ENCODE measurements at regions not wholly inside any gene's neighbourhood (a gene's known extent, or its start where the extent isn't known, plus 50 kb on each side); places are given as distances from the start of the nearest gene placed in this dataset.

- ATAC-seq (ENCODE audit: low read depth) = no peak
- WGBS (ENCODE audit: insufficient coverage) = 53% methylated on average over 2 of the region's 7 CpGs
- Histone ChIP-seq H3K27me3 (replicated peaks in 1 of 4; ENCODE audit: control extremely low read depth in 1 of 4, control insufficient read depth in 3 of 4, insufficient read depth in 4 of 4, low read length in 3 of 4) (no peaks in the 10 kb centered on the region), H4K20me1 (ENCODE audit: control insufficient read depth, insufficient read depth, low read length, poor library complexity, severe bottlenecking) (no peaks in the 10 kb centered on the region), H3K79me2 (ENCODE audit: control insufficient read depth, insufficient read depth, low read length) (no peaks in the 10 kb centered on the region), H3K4me1 (ENCODE audit: control insufficient read depth in 2 of 2, insufficient read depth in 2 of 2, low read length in 2 of 2) (peaks cover 12% of the 10 kb centered on the region in 2 donors), H2AFZ (ENCODE audit: insufficient read depth, low read depth, low read length, poor library complexity, severe bottlenecking) (no peak overlapping the region), H3K4me3 (ENCODE audit: control extremely low read depth in 1 of 5, extremely low read depth in 1 of 5, insufficient read depth in 1 of 5, low read depth in 2 of 5, low read length in 4 of 5) (no peak overlapping the region), H3K9me3 (ENCODE audit: control extremely low read depth in 1 of 3, control insufficient read depth in 2 of 3, insufficient read depth in 1 of 3, low read length in 2 of 3) (no peaks in the 10 kb centered on the region), H3K4me2 (replicated peaks; ENCODE audit: low read depth, low read length, poor library complexity, severe bottlenecking) (no peak overlapping the region), H3K27ac (ENCODE audit: low read length in 2 of 2) (no peak overlapping the region), H3K36me3 (replicated peaks in 1 of 2; ENCODE audit: control extremely low read depth in 1 of 2, control insufficient read depth in 1 of 2, extremely low read depth in 1 of 2, insufficient read depth in 2 of 2, low read length in 1 of 2) (no peaks in the 10 kb centered on the region), H3K9ac (ENCODE audit: low read length) (no peak overlapping the region)
- CTCF ChIA-PET = interaction anchor here (0.9 to 1.3 kb wide), 2 partner anchors 12 to 13 kb away, joined by 3 read pairs; no protein-coding TSS in a partner anchor
- no peak for DNase-seq
- POLR2A ChIA-PET = no interaction called here
- Mint-ChIP-seq H3K27me3 (peaks cover 5% of the 10 kb centered on the region), H3K9me3 (ENCODE audit: insufficient read depth) (no peaks in the 10 kb centered on the region), H3K27ac (no peak overlapping the region), H3K4me1 (peaks cover 18% of the 10 kb centered on the region), H3K4me3 (no peak overlapping the region)
- intact Hi-C loops (cut with micrococcal nuclease) = no loop called here
- TF ChIP-seq CTCF (IDR thresholded peaks at IDR 0.05) (no peak), EZH2 (IDR thresholded peaks at IDR 0.05; ENCODE audit: borderline replicate concordance, insufficient read depth, low read depth, low read length, poor library complexity, severe bottlenecking) (no peak)
These were observed 61.1 kb upstream of the RPL34 start for GRCh38 chr4:108559068-108559793.

- CTCF ChIA-PET = no interaction called here
- peak overlapping the region; percentile 22 for H3K27ac Mint-ChIP-seq
These were observed 63.7 kb upstream of the RPL34 start for GRCh38 chr4:108556588-108557200.

More at GRCh38 chr4:108556588-108557200, 63.7 kb upstream of the RPL34 start:
- Histone ChIP-seq H3K36me3 (replicated peaks in 1 of 2; ENCODE audit: control extremely low read depth in 1 of 2, control insufficient read depth in 1 of 2, extremely low read depth in 1 of 2, insufficient read depth in 2 of 2, low read length in 1 of 2) (no peaks in the 10 kb centered on the region), H3K27me3 (replicated peaks in 1 of 4; ENCODE audit: control extremely low read depth in 1 of 4, control insufficient read depth in 3 of 4, insufficient read depth in 4 of 4, low read length in 3 of 4) (no peaks in the 10 kb centered on the region), H3K4me3 (ENCODE audit: control extremely low read depth in 1 of 5, extremely low read depth in 1 of 5, insufficient read depth in 1 of 5, low read depth in 2 of 5, low read length in 4 of 5) (no peak overlapping the region), H4K20me1 (ENCODE audit: control insufficient read depth, insufficient read depth, low read length, poor library complexity, severe bottlenecking) (no peaks in the 10 kb centered on the region), H3K4me1 (ENCODE audit: control insufficient read depth in 2 of 2, insufficient read depth in 2 of 2, low read length in 2 of 2) (peaks cover 12% of the 10 kb centered on the region in 2 donors), H3K27ac (ENCODE audit: low read length in 2 of 2) (peak overlapping the region; percentile 0 to 64), H3K9me3 (ENCODE audit: control extremely low read depth in 1 of 3, control insufficient read depth in 2 of 3, insufficient read depth in 1 of 3, low read length in 2 of 3) (no peaks in the 10 kb centered on the region), H2AFZ (ENCODE audit: insufficient read depth, low read depth, low read length, poor library complexity, severe bottlenecking) (peak overlapping the region; percentile 25), H3K9ac (ENCODE audit: low read length) (no peak overlapping the region), H3K79me2 (ENCODE audit: control insufficient read depth, insufficient read depth, low read length) (no peaks in the 10 kb centered on the region), H3K4me2 (replicated peaks; ENCODE audit: low read depth, low read length, poor library complexity, severe bottlenecking) (peak overlapping the region; percentile 24)
- no peaks in the 10 kb centered on the region for H3K9me3 Mint-ChIP-seq (ENCODE audit: insufficient read depth)
- intact Hi-C loops (cut with micrococcal nuclease) = no loop called here
- WGBS (ENCODE audit: insufficient coverage) = 4% methylated on average over 3 of the region's 5 CpGs
- H3K27me3 Mint-ChIP-seq = peaks cover 5% of the 10 kb centered on the region
- POLR2A ChIA-PET = no interaction called here
- peaks cover 18% of the 10 kb centered on the region for H3K4me1 Mint-ChIP-seq
- peak; percentile 52 for DNase-seq
- peak; percentile 51 for ATAC-seq (ENCODE audit: low read depth)
- H3K4me3 Mint-ChIP-seq = no peak overlapping the region
- TF ChIP-seq CTCF (IDR thresholded peaks at IDR 0.05) = no peak
- TF ChIP-seq EZH2 (IDR thresholded peaks at IDR 0.05; ENCODE audit: borderline replicate concordance, insufficient read depth, low read depth, low read length, poor library complexity, severe bottlenecking) = no peak

Data from B cell (primary cell).